ENCODE measurements at regions not wholly inside any gene's neighbourhood (a gene's known extent, or its start where the extent isn't known, plus 50 kb on each side); places are given as distances from the start of the nearest gene placed in this dataset.

DNA sequence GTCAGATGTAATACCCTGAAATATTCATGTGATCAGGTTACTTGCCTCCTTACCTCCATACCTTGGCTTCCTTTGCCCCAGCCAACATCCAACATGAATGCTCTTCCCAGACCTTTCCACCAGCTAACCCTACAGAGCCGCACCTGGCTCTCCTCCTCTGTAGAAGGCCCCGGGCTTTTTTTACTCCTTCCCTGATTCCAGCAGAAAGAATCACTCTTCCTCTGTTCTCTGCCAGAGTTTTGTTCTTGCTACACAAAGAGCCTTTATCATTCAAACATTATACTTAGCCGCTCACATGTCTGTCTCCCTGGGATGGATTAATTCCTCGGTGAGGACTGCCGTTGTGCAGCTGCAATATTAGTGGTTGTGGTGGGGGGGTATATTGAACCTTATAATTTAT lies 116.8 kb upstream of the GRAMD1B start:
- TF ChIP-seq, protein P1, sequence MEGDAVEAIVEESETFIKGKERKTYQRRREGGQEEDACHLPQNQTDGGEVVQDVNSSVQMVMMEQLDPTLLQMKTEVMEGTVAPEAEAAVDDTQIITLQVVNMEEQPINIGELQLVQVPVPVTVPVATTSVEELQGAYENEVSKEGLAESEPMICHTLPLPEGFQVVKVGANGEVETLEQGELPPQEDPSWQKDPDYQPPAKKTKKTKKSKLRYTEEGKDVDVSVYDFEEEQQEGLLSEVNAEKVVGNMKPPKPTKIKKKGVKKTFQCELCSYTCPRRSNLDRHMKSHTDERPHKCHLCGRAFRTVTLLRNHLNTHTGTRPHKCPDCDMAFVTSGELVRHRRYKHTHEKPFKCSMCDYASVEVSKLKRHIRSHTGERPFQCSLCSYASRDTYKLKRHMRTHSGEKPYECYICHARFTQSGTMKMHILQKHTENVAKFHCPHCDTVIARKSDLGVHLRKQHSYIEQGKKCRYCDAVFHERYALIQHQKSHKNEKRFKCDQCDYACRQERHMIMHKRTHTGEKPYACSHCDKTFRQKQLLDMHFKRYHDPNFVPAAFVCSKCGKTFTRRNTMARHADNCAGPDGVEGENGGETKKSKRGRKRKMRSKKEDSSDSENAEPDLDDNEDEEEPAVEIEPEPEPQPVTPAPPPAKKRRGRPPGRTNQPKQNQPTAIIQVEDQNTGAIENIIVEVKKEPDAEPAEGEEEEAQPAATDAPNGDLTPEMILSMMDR (conservative IDR thresholded peaks at IDR 0.05), result no peak
- no peak for DNase-seq (ENCODE audit: low read depth, low spot score)
- Mint-ChIP-seq H3K27me3 (ENCODE audit: low read depth) (peaks cover 3% of the 10 kb centered on the region), H3K4me3 (no peak overlapping the region), H3K36me3 (ENCODE audit: low read depth) (no peaks in the 10 kb centered on the region), H3K9me3 (peaks cover 3% of the 10 kb centered on the region), H3K27ac (ENCODE audit: unreplicated experiment) (peak overlapping the region; percentile 88), H3K4me1 (peaks cover 13% of the 10 kb centered on the region)

DNA sequence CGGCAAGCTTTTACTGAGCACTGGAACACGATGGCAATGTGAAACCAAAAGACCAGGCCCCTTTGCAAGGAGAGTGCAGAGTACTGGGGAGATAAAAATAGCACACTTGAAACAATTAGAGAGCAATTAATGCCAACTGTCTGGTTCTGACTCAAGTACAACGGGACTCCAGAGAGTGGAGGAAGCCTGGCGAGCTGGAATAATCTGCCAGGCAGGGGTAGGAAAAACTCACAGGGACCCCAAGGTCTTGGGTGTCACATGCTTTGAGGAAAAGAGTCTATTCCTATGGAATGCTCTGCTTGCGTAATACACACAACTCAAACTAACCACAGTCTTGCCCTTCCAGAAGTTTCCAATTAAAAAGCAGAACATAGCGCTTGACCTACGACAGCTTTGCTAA lies 113.0 kb upstream of the CLMP start:
- Mint-ChIP-seq H3K36me3 (ENCODE audit: low read depth) (no peaks in the 10 kb centered on the region), H3K9me3 (peaks cover under 1% of the 10 kb centered on the region)

DNA sequence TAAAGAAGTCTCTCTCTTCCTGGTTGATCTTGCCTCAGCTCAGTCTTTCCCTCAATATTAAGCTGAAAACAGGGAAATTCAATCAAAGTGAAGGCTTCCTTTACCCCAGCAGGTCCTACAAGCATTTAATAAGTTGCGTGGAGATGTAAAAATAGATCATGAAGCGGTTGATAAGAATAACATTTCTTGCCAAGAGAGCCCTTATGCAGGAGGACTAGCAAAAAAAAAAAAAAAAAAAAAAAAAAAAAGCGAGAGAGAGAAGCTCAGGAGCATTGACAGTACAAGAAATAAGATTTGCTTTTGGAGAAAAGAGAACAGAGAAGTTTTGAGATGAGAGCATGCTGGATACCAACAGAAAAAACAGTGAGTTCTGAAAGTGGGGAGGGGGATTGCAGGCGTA lies 112.2 kb upstream of the CLMP start:
- H3K27ac Mint-ChIP-seq (ENCODE audit: unreplicated experiment), result no peak overlapping the region
- no peaks in the 10 kb centered on the region for H3K9me3 Mint-ChIP-seq
- H3K4me3 Mint-ChIP-seq, result no peak overlapping the region
- no peaks in the 10 kb centered on the region for H3K36me3 Mint-ChIP-seq (ENCODE audit: low read depth)
- DNase-seq (ENCODE audit: low read depth, low spot score), result no peak
- TF ChIP-seq, protein P1 (conservative IDR thresholded peaks at IDR 0.05), result no peak
- peaks cover 23% of the 10 kb centered on the region for H3K27me3 Mint-ChIP-seq (ENCODE audit: low read depth)
- H3K4me1 Mint-ChIP-seq, result peaks cover 10% of the 10 kb centered on the region

More for the DNA sequence above, 113.0 kb upstream of the CLMP start:
- Mint-ChIP-seq H3K27ac (ENCODE audit: unreplicated experiment) (no peak overlapping the region), H3K4me3 (no peak overlapping the region), H3K27me3 (ENCODE audit: low read depth) (peaks cover 15% of the 10 kb centered on the region), H3K4me1 (peaks cover 11% of the 10 kb centered on the region)
- no peak for DNase-seq (ENCODE audit: low read depth, low spot score)
- TF ChIP-seq, protein P1 (conservative IDR thresholded peaks at IDR 0.05), result no peak

DNA sequence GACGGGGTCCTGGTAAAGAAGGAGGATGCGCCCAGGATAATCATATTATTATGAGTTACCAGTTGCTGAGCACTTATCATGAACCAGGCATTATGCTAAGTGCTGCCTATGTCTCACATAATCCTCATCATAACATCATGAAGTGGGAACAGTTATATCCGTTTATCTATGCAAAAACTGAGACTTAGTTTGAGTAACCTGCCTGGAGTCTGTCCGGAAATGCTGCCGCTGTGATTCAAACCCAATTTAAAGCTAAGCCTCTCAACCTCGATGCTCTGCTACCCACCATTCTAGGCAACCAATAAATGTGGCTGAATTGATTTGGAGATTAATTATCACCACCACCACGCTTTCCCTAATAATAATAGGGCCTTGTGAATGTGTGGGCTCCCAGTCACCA lies 111.5 kb upstream of the CLMP start:
- peaks cover 28% of the 10 kb centered on the region for H3K27me3 Mint-ChIP-seq (ENCODE audit: low read depth)
- DNase-seq (ENCODE audit: low read depth, low spot score), result no peak
- peaks cover 15% of the 10 kb centered on the region for H3K4me1 Mint-ChIP-seq
- no peak overlapping the region for H3K27ac Mint-ChIP-seq (ENCODE audit: unreplicated experiment)
- TF ChIP-seq, protein P1 (conservative IDR thresholded peaks at IDR 0.05), result no peak
- H3K4me3 Mint-ChIP-seq, result no peak overlapping the region
- H3K36me3 Mint-ChIP-seq (ENCODE audit: low read depth), result no peaks in the 10 kb centered on the region
- no peaks in the 10 kb centered on the region for H3K9me3 Mint-ChIP-seq

DNA sequence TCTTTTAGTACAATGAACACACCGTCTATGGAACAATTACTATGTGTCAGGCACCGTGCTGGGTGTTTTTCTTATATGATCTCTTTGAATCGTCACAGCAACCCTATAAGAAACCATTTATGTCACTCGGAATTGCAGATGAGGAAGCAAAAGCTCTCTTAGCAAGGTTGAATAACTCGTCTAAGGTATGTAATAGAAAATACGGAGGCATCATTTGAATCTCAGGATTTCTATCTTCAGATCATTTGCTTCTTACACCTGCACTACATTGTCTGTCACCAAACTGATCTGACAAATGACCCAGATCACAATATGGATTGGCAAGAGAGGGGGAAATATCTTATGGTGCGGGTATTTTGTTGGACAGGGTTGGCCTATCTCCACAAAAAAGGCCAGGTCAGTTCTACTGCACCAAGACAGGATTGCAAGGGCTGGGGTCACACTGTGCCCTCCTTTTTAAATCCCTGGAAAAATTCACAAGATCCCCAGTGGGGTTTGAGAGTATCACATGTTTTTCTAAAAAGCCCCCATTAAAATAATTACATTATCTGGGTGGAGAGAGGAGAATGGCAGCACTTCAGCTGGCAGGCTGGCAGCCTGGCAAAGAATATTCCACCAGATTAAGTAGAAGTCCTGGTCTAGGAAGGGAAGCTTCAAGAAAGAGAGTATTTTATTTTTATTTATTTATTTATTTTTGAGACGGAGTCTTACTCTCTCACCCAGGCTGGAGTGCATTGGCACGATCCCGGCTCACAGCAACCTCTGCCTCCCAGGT lies 110.7 kb upstream of the CLMP start:
- DNase-seq (ENCODE audit: low read depth, low spot score), result no peak
- no peak overlapping the region for H3K4me3 Mint-ChIP-seq
- no peak overlapping the region for H3K27ac Mint-ChIP-seq (ENCODE audit: unreplicated experiment)
- H3K27me3 Mint-ChIP-seq (ENCODE audit: low read depth), result peaks cover 35% of the 10 kb centered on the region
- TF ChIP-seq, protein P1 (conservative IDR thresholded peaks at IDR 0.05), result no peak
- no peaks in the 10 kb centered on the region for H3K9me3 Mint-ChIP-seq
- no peaks in the 10 kb centered on the region for H3K36me3 Mint-ChIP-seq (ENCODE audit: low read depth)
- H3K4me1 Mint-ChIP-seq, result peaks cover 15% of the 10 kb centered on the region
